C4-2B (cell line): ENCODE measurements at regions not wholly inside any gene's neighbourhood (a gene's known extent, or its start where the extent isn't known, plus 50 kb on each side); places are given as distances from the start of the nearest gene placed in this dataset.

Experiments used
- CTCF ChIP-seq: fragments of 450-650 bp; conservative IDR thresholded peaks from 2 replicates; pipeline ENCODE4 v1.5.1; 2017; ENCODE audit warnings: mild to moderate bottlenecking
- ZFX ChIP-seq: fragments of 450-650 bp; IDR thresholded peaks from 2 replicates; pipeline ENCODE4 v1.6.1; 2017

DNA sequence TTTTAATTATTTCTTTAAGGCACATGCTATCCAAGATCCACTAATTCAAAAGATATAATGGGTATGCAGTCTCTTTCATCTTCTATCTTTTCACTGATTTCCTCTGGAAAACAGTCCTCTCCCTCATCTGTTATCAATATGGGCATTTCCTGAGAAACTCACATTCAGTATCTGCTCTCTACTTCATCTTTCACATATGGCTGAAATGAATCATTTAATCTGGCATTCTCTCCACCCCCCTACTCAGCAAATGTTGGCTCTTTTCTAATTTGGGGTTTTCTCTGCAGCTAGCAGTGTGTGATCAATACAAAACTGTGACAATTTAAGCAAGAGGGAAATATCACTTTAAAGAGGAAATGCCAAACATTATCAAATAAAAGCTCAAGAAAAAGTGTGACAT, 157.1 kb upstream of the TMTC1 start:
- no peak for TF ChIP-seq CTCF
- TF ChIP-seq ZFX: no peak
